Liver (tissue), 8 donors: ENCODE measurements at regions not wholly inside any gene's neighbourhood (a gene's known extent, or its start where the extent isn't known, plus 50 kb on each side); places are given as distances from the start of the nearest gene placed in this dataset.

Source experiments
- DNase-seq: peaks from one replicate; pipeline ENCODE4 v3.0.0-alpha.2; 2017; ENCODE audit warnings: low spot score
- H3K27ac ChIP-seq, 2 donors: one replicate each; pipeline ENCODE4 v1.7.0; 2013; ENCODE audit warnings: inconsistent platforms in 2 of 2, low read length in 2 of 2, control low read depth in 1 of 2, low read depth in 1 of 2, mild to moderate bottlenecking in 1 of 2
- H3K27me3 ChIP-seq, 4 donors: one replicate each; pipeline versions ENCODE4 v1.6.1 to v1.7.0; 2013; ENCODE audit warnings: low read length in 3 of 4, inconsistent platforms in 1 of 4, mild to moderate bottlenecking in 1 of 4, moderate library complexity in 1 of 4; ENCODE audit not compliant: control insufficient read depth in 4 of 4, insufficient read depth in 4 of 4
- H3K36me3 ChIP-seq, 4 donors: one replicate each; pipeline versions ENCODE4 v1.6.1 to v1.7.0; 2013; ENCODE audit warnings: low read length in 3 of 4, mild to moderate bottlenecking in 3 of 4, low read depth in 1 of 4, moderate library complexity in 1 of 4; ENCODE audit not compliant: control insufficient read depth in 4 of 4, insufficient read depth in 3 of 4
- H3K4me1 ChIP-seq, 4 donors: one replicate each; pipeline versions ENCODE4 v1.6.1 to v1.7.0; 2013; ENCODE audit warnings: low read length in 3 of 4, mild to moderate bottlenecking in 3 of 4, moderate library complexity in 1 of 4; ENCODE audit not compliant: control insufficient read depth in 4 of 4, insufficient read depth in 4 of 4
- H3K4me3 ChIP-seq, 3 donors: one replicate each; pipeline versions ENCODE4 v1.6.1 to v1.7.0; 2013; ENCODE audit warnings: low read length in 3 of 3, control low read depth in 1 of 3, low read depth in 1 of 3, mild to moderate bottlenecking in 1 of 3
- H3K9ac ChIP-seq, 2 donors: one replicate each; pipeline ENCODE4 v1.7.0; 2013; ENCODE audit warnings: low read length in 2 of 2, mild to moderate bottlenecking in 2 of 2, moderate library complexity in 2 of 2, control low read depth in 1 of 2, low read depth in 1 of 2
- H3K9me3 ChIP-seq, 4 donors: one replicate each; pipeline versions ENCODE4 v1.6.1 to v1.7.0; 2013; ENCODE audit warnings: low read length in 3 of 4; ENCODE audit not compliant: control insufficient read depth in 4 of 4
- ATF3 ChIP-seq: IDR thresholded peaks from 2 replicates; pipeline ENCODE4 v1.6.1; 2016; ENCODE audit warnings: antibody characterized with exemption
- FOXA1 ChIP-seq: IDR thresholded peaks from 2 replicates; pipeline ENCODE4 v1.6.1; 2016; ENCODE audit warnings: antibody characterized with exemption
- FOXA2 ChIP-seq: IDR thresholded peaks from 2 replicates; pipeline ENCODE4 v1.6.1; 2016; ENCODE audit warnings: antibody characterized with exemption
- GABPA ChIP-seq, 2 donors: IDR thresholded peaks in 1 of 2; conservative IDR thresholded peaks in 1 of 2; 2 replicates each; pipeline ENCODE4 v1.6.1; 2016; ENCODE audit warnings: antibody characterized with exemption in 2 of 2, mild to moderate bottlenecking in 1 of 2, moderate library complexity in 1 of 2
- HNF4G ChIP-seq: IDR thresholded peaks from 2 replicates; pipeline ENCODE4 v1.6.1; 2016; ENCODE audit warnings: antibody characterized with exemption
- JUND ChIP-seq, 2 donors: IDR thresholded peaks; 2 replicates each; pipeline ENCODE4 v1.6.1; 2016; ENCODE audit warnings: antibody characterized with exemption in 2 of 2
- MAX ChIP-seq: IDR thresholded peaks from 2 replicates; pipeline ENCODE4 v1.6.1; 2016; ENCODE audit warnings: antibody characterized with exemption
- RAD21 ChIP-seq, 2 donors: IDR thresholded peaks; 2 replicates each; pipeline ENCODE4 v1.6.1; 2016; ENCODE audit warnings: antibody characterized with exemption in 2 of 2, mild to moderate bottlenecking in 2 of 2
- REST ChIP-seq: IDR thresholded peaks from 2 replicates; pipeline ENCODE4 v1.6.1; 2016; ENCODE audit warnings: antibody characterized with exemption, mild to moderate bottlenecking
- RXRA ChIP-seq, 2 donors: IDR thresholded peaks; 2 replicates each; pipeline ENCODE4 v1.6.1; 2017 to 2018; ENCODE audit warnings: antibody characterized with exemption in 2 of 2, mild to moderate bottlenecking in 1 of 2
- TAF1 ChIP-seq: conservative IDR thresholded peaks from 2 replicates; pipeline ENCODE4 v1.6.1; 2016; ENCODE audit warnings: antibody characterized with exemption, mild to moderate bottlenecking
- YY1 ChIP-seq: IDR thresholded peaks from 2 replicates; pipeline ENCODE4 v1.6.1; 2016; ENCODE audit warnings: antibody characterized with exemption, mild to moderate bottlenecking
- WGBS: extraction: QIAGEN DNeasy Blood & Tissue Kit; methylation state at CpG from one replicate; pipeline ENCODE4 v1.1.7; 2013; 5-methylcytosine and 5-hydroxymethylcytosine counted together
- TF ChIP-seq, protein P1 (sequence below): fragments of 150-350 bp; IDR thresholded peaks from 2 replicates; pipeline ENCODE4 v1.5.1; 2017; ENCODE audit warnings: improper control_type of control experiment, low read depth, low read length; ENCODE audit not compliant: missing input control
- donor health status: healthy.
- donor health status: healthy.
- donor health status: healthy.
- donor health status: healthy.
- donor health status: healthy.

GRCh38 chr15:35751413-35752133 is 205.6 kb upstream of the DPH6 start:
- H3K4me1 ChIP-seq: peaks cover 2 to 40% (median 31%) of the 10 kb centered on the region in 4 donors
- H3K27ac ChIP-seq: no peak overlapping the region
- no peak overlapping the region for H3K9ac ChIP-seq
- H3K9me3 ChIP-seq: no peaks in the 10 kb centered on the region
- H3K27me3 ChIP-seq: no peaks in the 10 kb centered on the region
- no peaks in the 10 kb centered on the region for H3K36me3 ChIP-seq
- WGBS: 24% methylated on average over 14 of the region's 14 CpGs
- peak; percentile 75 for DNase-seq
- no peak overlapping the region for H3K4me3 ChIP-seq
- TF ChIP-seq RAD21 (IDR thresholded peaks at IDR 0.05) (peak; percentile 92 to 96), TAF1 (no peak), MAX (no peak)
- TF ChIP-seq, protein P1, sequence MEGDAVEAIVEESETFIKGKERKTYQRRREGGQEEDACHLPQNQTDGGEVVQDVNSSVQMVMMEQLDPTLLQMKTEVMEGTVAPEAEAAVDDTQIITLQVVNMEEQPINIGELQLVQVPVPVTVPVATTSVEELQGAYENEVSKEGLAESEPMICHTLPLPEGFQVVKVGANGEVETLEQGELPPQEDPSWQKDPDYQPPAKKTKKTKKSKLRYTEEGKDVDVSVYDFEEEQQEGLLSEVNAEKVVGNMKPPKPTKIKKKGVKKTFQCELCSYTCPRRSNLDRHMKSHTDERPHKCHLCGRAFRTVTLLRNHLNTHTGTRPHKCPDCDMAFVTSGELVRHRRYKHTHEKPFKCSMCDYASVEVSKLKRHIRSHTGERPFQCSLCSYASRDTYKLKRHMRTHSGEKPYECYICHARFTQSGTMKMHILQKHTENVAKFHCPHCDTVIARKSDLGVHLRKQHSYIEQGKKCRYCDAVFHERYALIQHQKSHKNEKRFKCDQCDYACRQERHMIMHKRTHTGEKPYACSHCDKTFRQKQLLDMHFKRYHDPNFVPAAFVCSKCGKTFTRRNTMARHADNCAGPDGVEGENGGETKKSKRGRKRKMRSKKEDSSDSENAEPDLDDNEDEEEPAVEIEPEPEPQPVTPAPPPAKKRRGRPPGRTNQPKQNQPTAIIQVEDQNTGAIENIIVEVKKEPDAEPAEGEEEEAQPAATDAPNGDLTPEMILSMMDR: peak; percentile 75

- Histone ChIP-seq H3K36me3 (no peaks in the 10 kb centered on the region), H3K4me3 (no peak overlapping the region), H3K27ac (no peak overlapping the region), H3K9ac (no peak overlapping the region), H3K27me3 (no peaks in the 10 kb centered on the region), H3K9me3 (no peaks in the 10 kb centered on the region), H3K4me1 (peaks cover 4 to 43% (median 36%) of the 10 kb centered on the region in 4 donors)
- TF ChIP-seq JUND (IDR thresholded peaks at IDR 0.05): no peak
- no peak for TF ChIP-seq REST
- TF ChIP-seq, protein P1: no peak
- no peak for TF ChIP-seq HNF4G
- no peak for TF ChIP-seq GABPA (IDR thresholded peaks at IDR 0.05 in 1 of 2, conservative IDR thresholded peaks at IDR 0.05 in 1 of 2)
- TF ChIP-seq RAD21 (IDR thresholded peaks at IDR 0.05): no peak
- no peak for TF ChIP-seq ATF3
- TF ChIP-seq YY1: no peak
- no peak for TF ChIP-seq TAF1
- no peak for TF ChIP-seq FOXA1
- no peak for TF ChIP-seq FOXA2
- TF ChIP-seq RXRA (IDR thresholded peaks at IDR 0.05): no peak
- no peak for DNase-seq
- 88% methylated on average over 5 of the region's 5 CpGs for WGBS
These were observed 206.1 kb upstream of the DPH6 start for GRCh38 chr15:35752134-35752466.
